ENCODE measurements at regions not wholly inside any gene's neighbourhood (a gene's known extent, or its start where the extent isn't known, plus 50 kb on each side); places are given as distances from the start of the nearest gene placed in this dataset.

GRCh38 chr21:38631206-38631605 is 132.9 kb upstream of the ERG start:
- FAIRE-seq (no peak), DNase-seq (ENCODE audit: extremely low read depth in 1 of 4, low spot score in 3 of 4) (no peak), ATAC-seq (no peak)
- in situ Hi-C loops (cut with MboI) (no loop called here), intact Hi-C loops (cut with micrococcal nuclease) (no loop called here)
- H3K4me3 ChIP-seq: no peak overlapping the region
- H3K4me1 ChIP-seq (replicated peaks in 1 of 2; ENCODE audit: control insufficient read depth in 2 of 2, insufficient read depth in 2 of 2, low read length in 2 of 2): no peaks in the 10 kb centered on the region
- no peaks in the 10 kb centered on the region for H3K79me2 ChIP-seq (ENCODE audit: control insufficient read depth, insufficient read depth, low read length)
- no peak overlapping the region for H2AFZ ChIP-seq (ENCODE audit: low read depth, low read length)
- H3K9me1 ChIP-seq (ENCODE audit: control insufficient read depth, insufficient read depth, low read length): no peaks in the 10 kb centered on the region
- H3K9ac ChIP-seq (ENCODE audit: insufficient read depth in 1 of 2, low read depth in 2 of 2, low read length in 2 of 2): no peak overlapping the region
- no peaks in the 10 kb centered on the region for H3K27me3 ChIP-seq (ENCODE audit: control insufficient read depth in 2 of 2, insufficient read depth in 2 of 2, low read length in 2 of 2)
- ChIA-PET POLR2A (interaction anchor here (0.7 kb wide), 1 partner anchor 60 kb away, joined by 4 read pairs; no protein-coding TSS in a partner anchor), CTCF (ENCODE audit: low intra/inter-chr PET ratio) (no interaction called here)
- no peaks in the 10 kb centered on the region for H4K20me1 ChIP-seq (replicated peaks; ENCODE audit: control insufficient read depth, insufficient read depth, low read length)
- no peak overlapping the region for H3K4me2 ChIP-seq (ENCODE audit: insufficient read depth, low read length)
- 2% methylated on average over 6 of the region's 6 CpGs for WGBS (ENCODE audit: insufficient coverage, low coverage, missing lambda C conversion rate)
- H3K36me3 ChIP-seq (ENCODE audit: control insufficient read depth, insufficient read depth, low read length): no peaks in the 10 kb centered on the region
- no peaks in the 10 kb centered on the region for H3K9me3 ChIP-seq (replicated peaks; ENCODE audit: control insufficient read depth, insufficient read depth, low read depth, low read length)
- no peak overlapping the region for H3K27ac ChIP-seq (ENCODE audit: extremely low read depth, low read depth, low read length)
- BruUV-seq (replicated peaks): no TSS peak
- TF ChIP-seq ZNF274 (IDR thresholded peaks at IDR 0.05; ENCODE audit: borderline replicate concordance, low read depth, low read length): no peak
- no peak for TF ChIP-seq ZHX1 (conservative IDR thresholded peaks at IDR 0.05; ENCODE audit: low read length)
- no peak for TF ChIP-seq TEAD1 (CRISPR knock-in tag; IDR thresholded peaks at IDR 0.05)
- TF ChIP-seq RBBP5 (IDR thresholded peaks at IDR 0.05; ENCODE audit: borderline replicate concordance, insufficient read depth, low read length, poor library complexity, severe bottlenecking): no peak
- no peak for TF ChIP-seq CREB3L1 (IDR thresholded peaks at IDR 0.05; ENCODE audit: borderline replicate concordance, low read depth)
- no peak for TF ChIP-seq E2F8 (IDR thresholded peaks at IDR 0.05; ENCODE audit: low read depth, partially characterized antibody)
- TF ChIP-seq CCNT2 (IDR thresholded peaks at IDR 0.05; ENCODE audit: borderline replicate concordance, extremely low read depth, insufficient read length, low read depth, low read length): no peak
- no peak for TF ChIP-seq ZNF232 (CRISPR knock-in tag; IDR thresholded peaks at IDR 0.05)
- no peak for TF ChIP-seq ETV1 (tag; conservative IDR thresholded peaks at IDR 0.05; ENCODE audit: low read depth)
- TF ChIP-seq ZBTB34 (CRISPR knock-in tag; IDR thresholded peaks at IDR 0.05): no peak
- no peak for TF ChIP-seq JUND (IDR thresholded peaks at IDR 0.05; ENCODE audit: borderline replicate concordance, low read depth, low read length)
- TF ChIP-seq JUND (tag; IDR thresholded peaks at IDR 0.05; ENCODE audit: borderline replicate concordance, low read depth, low read length): no peak
- TF ChIP-seq MEIS2 (IDR thresholded peaks at IDR 0.05; ENCODE audit: partially characterized antibody): no peak
- TF ChIP-seq RFX5 (IDR thresholded peaks at IDR 0.05; ENCODE audit: low read depth, low read length): no peak
